K562 (cell line): ENCODE measurements at regions not wholly inside any gene's neighbourhood (a gene's known extent, or its start where the extent isn't known, plus 50 kb on each side); places are given as distances from the start of the nearest gene placed in this dataset.

ENCODE experiments used
- ARID1B ChIP-seq: fragments of 450-650 bp; IDR thresholded peaks from 2 replicates; pipeline ENCODE4 v1.6.1; 2016; ENCODE audit warnings: antibody characterized with exemption, mild to moderate bottlenecking, inconsistent platforms
- CBX2 ChIP-seq: fragments of 200-600 bp; sonication (generic); IDR thresholded peaks from one replicate; pipeline ENCODE4 v1.6.1; 2012; ENCODE audit warnings: mild to moderate bottlenecking, low read length, inconsistent platforms; ENCODE audit not compliant: insufficient read depth, poor library complexity, severe bottlenecking
- FOXO4 ChIP-seq: fragments of 450-650 bp; formaldehyde crosslinking; IDR thresholded peaks from 2 replicates; pipeline ENCODE4 v1.4.0; 2020; ENCODE audit warnings: mild to moderate bottlenecking, moderate library complexity
- FOXP1 ChIP-seq: sonication (generic); formaldehyde crosslinking; IDR thresholded peaks from 2 replicates; pipeline ENCODE4 v1.8.0; 2022; ENCODE audit warnings: mild to moderate bottlenecking, missing genetic modification reagents
- HDAC1 ChIP-seq, 2 experiments: fragments of 450-650 bp; IDR thresholded peaks; 2 replicates each; pipeline ENCODE4 v1.6.1; 2016 to 2017; ENCODE audit warnings: inconsistent platforms in 1 of 2, mild to moderate bottlenecking in 1 of 2, moderate library complexity in 1 of 2
- HEY1 ChIP-seq: fragments of 250-450 bp; sonication (Bioruptor Pico); IDR thresholded peaks from 2 replicates; pipeline ENCODE4 v1.5.0; 2020; ENCODE audit warnings: mild to moderate bottlenecking, moderate library complexity, borderline replicate concordance
- HNRNPUL1 ChIP-seq: fragments of 200-400 bp; formaldehyde crosslinking; IDR thresholded peaks from 2 replicates; pipeline ENCODE4 v1.6.1; 2017; ENCODE audit warnings: low read length
- MAFG ChIP-seq: fragments of 450-650 bp; conservative IDR thresholded peaks from 2 replicates; pipeline ENCODE4 v1.6.1; 2016; ENCODE audit warnings: missing genetic modification characterization, missing compliant biosample characterization
- MEIS2 ChIP-seq: fragments of 450-650 bp; IDR thresholded peaks from 2 replicates; pipeline ENCODE4 v1.6.1; 2014; ENCODE audit warnings: mild to moderate bottlenecking; ENCODE audit not compliant: partially characterized antibody
- NFE2L1 ChIP-seq: fragments of 450-650 bp; IDR thresholded peaks from 2 replicates; pipeline ENCODE4 v1.6.1; 2016; ENCODE audit warnings: missing genetic modification characterization, low read depth, mild to moderate bottlenecking, missing compliant biosample characterization, moderate library complexity, borderline replicate concordance
- NR3C1 ChIP-seq: sonication (generic); formaldehyde crosslinking; IDR thresholded peaks from 2 replicates; pipeline ENCODE4 v1.8.1; 2022; ENCODE audit warnings: missing genetic modification reagents
- SMARCA5 ChIP-seq: fragments of 450-650 bp; IDR thresholded peaks from 2 replicates; pipeline ENCODE4 v1.6.1; 2016
- TFAP4 ChIP-seq: sonication (generic); formaldehyde crosslinking; IDR thresholded peaks from 2 replicates; pipeline ENCODE4 v1.8.0; 2022; ENCODE audit warnings: missing genetic modification reagents, mild to moderate bottlenecking, moderate library complexity, borderline replicate concordance
- TRIM25 ChIP-seq: fragments of 450-650 bp; IDR thresholded peaks from 2 replicates; pipeline ENCODE4 v1.7.0; 2016; ENCODE audit warnings: borderline replicate concordance
- ZBTB2 ChIP-seq: fragments of 450-650 bp; IDR thresholded peaks from 2 replicates; pipeline ENCODE4 v1.6.1; 2016; ENCODE audit warnings: antibody characterized with exemption
- ZNF146 ChIP-seq: IDR thresholded peaks from one replicate; pipeline ENCODE4 v1.6.1; 2018; ENCODE audit warnings: missing compliant biosample characterization; ENCODE audit not compliant: unreplicated experiment
- ZNF398 ChIP-seq: fragments of 250-450 bp; sonication (Bioruptor Pico); IDR thresholded peaks from 2 replicates; pipeline ENCODE4 v1.8.0; 2021; ENCODE audit warnings: moderate library complexity, mild to moderate bottlenecking, inconsistent platforms
- ZNF408 ChIP-seq: fragments of 250-450 bp; sonication (Bioruptor Pico); IDR thresholded peaks from 2 replicates; pipeline ENCODE4 v1.4.0; 2020; ENCODE audit warnings: low read depth, mild to moderate bottlenecking, moderate library complexity
- ZNF75A ChIP-seq: fragments of 450-650 bp; formaldehyde crosslinking; IDR thresholded peaks from 2 replicates; pipeline ENCODE4 v1.4.0; 2020; ENCODE audit warnings: mild to moderate bottlenecking

GRCh38 chr13:111017755-111018459 lies 97.2 kb upstream of the ARHGEF7 start (continued):
- TF ChIP-seq TFAP4 (CRISPR knock-in tag) (no peak), ZBTB2 (no peak), HEY1 (no peak), ZNF146 (no peak), HDAC1 (IDR thresholded peaks at IDR 0.05) (no peak), SMARCA5 (no peak), MAFG (peak; percentile 16; the same call in 1 of the 2 replicates), ZNF75A (CRISPR knock-in tag) (no peak), ZNF398 (CRISPR knock-in tag) (no peak), TRIM25 (no peak), ZNF408 (CRISPR knock-in tag) (no peak), ARID1B (0 out of 2 replicates have a peak, but pooled peaks have one; percentile 22), NR3C1 (CRISPR knock-in tag) (no peak), CBX2 (no peak), MEIS2 (peak; percentile 48), NFE2L1 (no peak), FOXO4 (no peak), HNRNPUL1 (no peak), FOXP1 (CRISPR knock-in tag) (no peak)
